Hematopoietic multipotent progenitor cell treated with erythropoietin and hydrocortisone succinate and interleukin-3 and kit ligand, for 6 days (in vitro differentiated cells): ENCODE measurements at regions not wholly inside any gene's neighbourhood (a gene's known extent, or its start where the extent isn't known, plus 50 kb on each side); places are given as distances from the start of the nearest gene placed in this dataset.

Experiments
- DNase-seq: peaks from one replicate; pipeline ENCODE4 v3.0.0-alpha.2; 2015

DNA sequence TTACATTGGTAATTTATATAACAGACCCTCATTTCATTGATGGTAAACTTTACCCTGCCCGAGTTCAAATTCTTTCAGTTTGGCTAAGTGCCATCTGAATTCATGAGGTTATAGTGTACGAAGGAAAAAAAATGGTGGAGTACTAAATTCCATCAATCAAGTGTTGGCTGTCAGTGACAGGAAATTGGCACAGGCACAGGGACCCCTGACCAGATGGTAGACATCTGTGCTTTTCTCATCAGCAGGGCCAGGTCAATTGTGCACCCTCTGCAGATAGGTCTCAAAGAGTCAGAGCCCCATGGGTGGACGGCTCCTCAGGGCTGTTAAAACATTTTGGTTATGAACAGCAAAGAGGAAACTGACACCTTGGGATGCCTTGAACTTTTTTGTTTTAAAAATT lies 439.2 kb downstream of the SETBP1 start:
- DNase-seq: no peak

DNA sequence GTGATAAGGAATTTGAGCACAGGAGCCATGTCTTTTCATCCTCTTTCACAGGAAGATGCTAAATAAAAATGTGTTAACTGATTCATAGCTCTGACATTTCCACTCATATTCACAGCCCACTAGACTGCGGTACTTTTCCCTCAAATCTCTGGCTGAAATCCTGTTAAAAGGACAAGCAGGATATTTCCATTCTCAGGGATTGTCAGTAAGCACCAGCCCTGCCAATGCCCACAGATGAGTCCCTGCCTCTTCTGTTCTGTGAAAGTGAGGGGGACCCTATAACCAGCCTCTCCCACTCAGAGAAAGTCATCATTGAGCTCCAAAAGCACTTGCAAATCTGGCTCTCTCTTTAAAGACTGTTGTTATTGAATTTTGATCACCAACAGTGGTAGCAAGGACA lies 440.5 kb downstream of the SETBP1 start:
- DNase-seq: no peak

DNA sequence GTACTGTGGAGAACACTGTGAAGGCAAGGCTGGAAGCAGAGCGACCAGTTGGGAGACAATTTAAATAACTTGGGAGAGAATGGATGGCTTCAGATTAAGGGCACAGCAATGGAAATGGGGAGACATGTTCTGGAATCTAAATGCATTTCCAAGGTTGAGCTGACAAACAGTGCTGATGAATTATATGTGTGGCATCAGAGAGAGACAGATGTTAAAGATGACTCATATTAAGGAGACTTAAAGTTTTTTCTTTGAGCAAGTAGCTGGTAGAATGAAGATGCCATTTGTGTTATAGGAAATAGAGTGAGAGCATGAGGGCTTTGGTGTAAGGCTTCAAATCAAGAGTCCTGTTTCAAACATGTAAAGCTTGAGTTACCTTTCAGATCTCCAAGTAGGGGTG lies 441.8 kb downstream of the SETBP1 start:
- DNase-seq: no peak

DNA sequence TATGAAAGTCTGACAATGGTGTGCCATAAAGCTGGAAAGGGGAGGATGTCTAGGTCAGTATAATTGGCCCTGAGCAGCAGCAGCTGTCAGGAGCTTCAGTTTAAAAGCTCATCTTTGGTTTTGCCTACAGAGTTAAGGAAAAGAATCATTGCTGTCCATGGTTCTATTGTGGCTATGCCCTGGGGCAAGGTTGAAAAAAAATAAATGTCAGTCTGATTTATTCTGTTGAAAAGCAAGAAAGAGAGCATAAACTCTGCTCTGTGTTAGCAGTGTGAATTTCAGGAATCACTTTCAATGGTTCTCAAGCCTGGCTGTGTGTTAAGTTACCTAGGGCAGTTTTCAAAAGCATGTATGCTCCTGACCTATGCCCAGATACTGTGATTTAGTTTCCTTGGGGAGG lies 446.7 kb downstream of the SETBP1 start:
- DNase-seq: no peak

GRCh38 chr18:45133276-45133675 lies 452.6 kb downstream of the SETBP1 start:
- DNase-seq: no peak

DNA sequence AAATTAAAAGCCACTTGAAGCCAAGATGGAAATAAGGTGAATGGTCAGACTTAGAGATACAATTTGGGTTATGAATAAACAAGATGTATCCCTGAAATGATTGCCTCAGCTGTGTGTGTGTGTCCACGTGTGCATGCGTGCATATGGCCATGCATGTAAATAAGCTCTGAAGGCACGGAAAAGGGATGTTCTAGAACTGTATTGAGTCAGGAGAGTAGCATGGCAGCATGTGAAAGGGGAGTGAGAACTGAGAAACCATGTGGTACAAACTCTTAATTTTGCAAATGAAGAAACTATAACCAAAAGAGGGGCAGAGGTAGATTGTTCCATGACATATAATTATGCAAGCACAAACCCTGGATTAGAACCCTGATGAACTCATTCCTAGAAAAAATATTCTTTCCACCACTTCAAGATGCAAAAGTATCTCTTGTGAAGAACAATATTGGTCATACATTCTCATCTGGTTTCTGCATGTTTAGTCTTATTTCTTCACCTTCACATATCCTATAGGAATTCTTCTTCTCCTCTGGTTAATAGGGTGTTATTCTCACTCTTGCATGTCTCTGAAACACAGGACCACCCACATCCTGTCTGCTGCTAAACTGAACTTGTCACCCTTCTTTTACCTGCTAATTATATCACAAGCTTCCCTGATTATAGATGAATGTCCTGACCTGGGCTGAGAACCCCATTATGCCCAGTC lies 455.8 kb downstream of the SETBP1 start:
- DNase-seq: no peak

GRCh38 chr18:45137087-45137419 lies 456.4 kb downstream of the SETBP1 start:
- DNase-seq: no peak

GRCh38 chr18:45139478-45139877 lies 458.8 kb downstream of the SETBP1 start:
- DNase-seq: no peak

DNA sequence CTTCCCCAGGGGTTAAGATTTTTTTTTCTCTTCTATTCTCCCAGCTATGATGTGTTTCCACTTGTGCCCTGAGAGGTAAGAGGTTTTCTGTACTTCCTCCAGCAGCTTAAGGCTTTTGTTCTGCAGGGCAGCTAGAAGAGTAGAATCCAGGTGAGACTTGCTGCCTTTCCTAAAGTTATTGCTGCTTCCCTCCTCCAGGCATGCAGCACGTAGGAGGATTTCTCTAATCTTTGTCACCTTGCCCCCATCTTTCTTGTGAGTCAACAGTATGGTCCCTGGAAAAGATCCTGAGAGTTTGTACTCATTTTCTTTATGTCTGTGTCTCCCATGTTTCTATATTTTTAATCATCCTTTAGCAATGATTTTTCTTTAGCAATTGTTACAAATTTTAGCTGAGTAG lies 462.2 kb downstream of the SETBP1 start:
- no peak for DNase-seq

GRCh38 chr18:45149712-45150111 lies 465.6 kb upstream of the SLC14A2 start:
- DNase-seq: no peak

DNA sequence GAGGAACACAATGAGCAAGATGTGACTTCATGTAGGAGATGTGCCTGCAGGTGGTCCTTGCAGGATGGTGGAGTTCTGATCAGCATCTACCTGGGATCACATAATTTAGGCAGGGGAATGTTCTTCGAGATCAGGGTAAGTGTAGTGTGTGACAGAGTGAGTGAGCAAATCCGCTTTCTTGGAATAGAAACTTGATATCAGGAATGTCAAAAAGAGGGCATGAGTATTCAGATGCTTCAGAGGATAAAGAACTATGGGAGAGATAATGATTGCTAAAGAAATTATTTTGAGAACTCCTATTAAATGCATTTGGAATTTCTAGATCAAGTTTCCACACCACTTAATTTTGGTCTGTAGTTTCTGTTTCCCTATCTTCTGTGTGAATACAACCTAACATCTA lies 463.6 kb upstream of the SLC14A2 start:
- DNase-seq: no peak

GRCh38 chr18:45155526-45155925 lies 459.8 kb upstream of the SLC14A2 start:
- DNase-seq: no peak

DNA sequence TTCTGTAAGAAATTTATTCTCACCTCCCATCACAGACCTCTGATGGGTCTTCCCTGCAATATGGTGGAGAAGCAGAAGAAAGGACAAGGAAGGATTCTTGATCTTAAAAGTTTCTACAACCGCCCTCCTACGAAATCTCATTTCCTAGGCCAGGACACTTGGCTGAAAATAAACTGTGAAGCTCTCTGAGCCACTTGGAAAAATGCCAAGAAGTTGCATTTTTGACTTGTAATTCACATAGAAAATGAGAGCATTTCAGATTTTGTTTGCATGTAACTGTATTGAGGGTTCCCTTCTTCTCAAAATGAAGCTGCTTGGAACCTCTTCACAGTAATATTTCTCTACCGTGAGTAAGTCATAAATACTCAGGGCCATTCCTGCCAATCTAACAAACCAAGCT lies 458.3 kb upstream of the SLC14A2 start:
- DNase-seq: no peak

GRCh38 chr18:45157576-45157975 lies 457.7 kb upstream of the SLC14A2 start:
- no peak for DNase-seq

DNA sequence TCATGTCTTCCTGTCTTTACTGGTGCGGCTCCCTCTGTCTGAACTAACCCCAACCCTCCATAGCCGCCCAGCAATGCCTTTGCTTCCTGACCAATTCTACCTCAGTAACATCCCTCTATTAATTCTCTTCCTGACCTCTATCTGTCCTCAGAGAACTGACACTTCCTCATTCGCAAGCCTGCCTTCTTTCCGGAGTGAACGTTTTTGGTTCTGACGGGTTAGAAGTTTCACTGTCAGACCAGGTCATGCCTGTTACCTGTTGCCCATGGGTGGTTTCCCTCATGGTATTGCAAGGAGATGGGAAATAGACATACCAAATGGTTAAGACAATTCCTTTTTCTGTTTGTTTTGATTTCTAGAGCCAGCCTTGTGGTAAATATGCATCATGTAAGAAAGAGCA lies 453.4 kb upstream of the SLC14A2 start:
- DNase-seq: peak; percentile 4

DNA sequence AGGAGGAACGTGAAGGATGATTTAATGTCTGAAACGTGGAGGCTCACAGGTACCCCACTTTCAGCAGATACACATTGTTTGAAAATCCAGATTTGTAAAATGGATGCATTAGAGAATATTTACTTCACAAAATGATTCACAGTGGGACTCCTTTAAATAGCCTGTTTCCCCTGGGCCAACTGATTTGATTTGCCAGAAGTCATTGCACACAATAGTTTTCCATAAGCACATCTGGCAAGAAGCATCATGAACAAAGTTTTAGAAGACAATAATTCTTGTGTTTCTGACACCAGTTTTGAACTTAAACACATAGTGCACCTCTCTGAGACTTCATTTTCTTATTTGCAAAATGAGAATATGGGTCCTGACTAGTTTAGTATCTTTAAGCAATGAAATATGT lies 451.4 kb upstream of the SLC14A2 start:
- DNase-seq: no peak

DNA sequence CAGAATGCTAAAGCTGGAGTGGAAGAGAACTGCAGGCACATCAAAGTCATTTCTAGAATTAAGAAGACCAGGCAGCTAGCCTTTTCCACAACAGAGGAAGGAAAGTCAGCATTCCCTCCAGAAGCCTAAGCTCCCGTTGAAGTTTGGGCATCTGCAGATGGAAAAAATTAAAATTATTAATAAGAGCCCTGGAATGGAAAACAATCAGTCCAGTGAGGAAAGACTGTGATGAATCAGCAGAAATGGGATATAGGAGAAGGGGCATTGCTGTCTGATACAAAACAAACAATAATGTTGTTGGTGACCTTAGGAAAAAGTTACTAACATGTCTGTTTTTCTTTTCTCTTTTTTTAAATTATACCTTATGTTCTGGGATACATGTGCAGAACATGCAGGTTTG lies 450.7 kb upstream of the SLC14A2 start:
- no peak for DNase-seq

DNA sequence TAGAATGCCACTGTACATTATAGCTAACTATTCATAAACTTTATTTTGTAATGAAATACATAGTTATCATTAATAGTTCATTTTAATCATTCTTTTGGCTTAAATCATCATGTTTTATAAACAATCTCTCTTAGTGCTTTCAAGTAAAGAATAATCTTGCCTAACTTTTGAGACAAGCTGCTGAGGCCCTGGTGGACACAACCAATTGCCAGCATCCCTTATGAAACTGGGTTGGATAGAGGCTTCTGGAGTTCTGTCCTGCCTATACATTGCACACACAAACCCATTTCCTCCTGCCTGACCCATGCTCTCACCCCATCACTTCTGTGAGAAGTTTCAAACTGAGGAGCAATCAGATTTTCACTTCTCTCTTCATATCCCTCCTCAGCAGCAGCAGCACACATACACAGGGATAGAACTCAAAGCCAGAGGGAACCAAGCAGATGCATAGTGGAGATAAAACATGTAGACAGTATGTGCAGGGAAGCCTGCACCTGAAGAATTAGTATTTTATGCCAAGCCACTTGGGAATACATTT lies 450.0 kb upstream of the SLC14A2 start:
- DNase-seq: no peak

GRCh38 chr18:45165871-45166270 lies 449.4 kb upstream of the SLC14A2 start:
- no peak for DNase-seq

GRCh38 chr18:45166341-45166835 lies 448.9 kb upstream of the SLC14A2 start:
- DNase-seq: no peak

DNA sequence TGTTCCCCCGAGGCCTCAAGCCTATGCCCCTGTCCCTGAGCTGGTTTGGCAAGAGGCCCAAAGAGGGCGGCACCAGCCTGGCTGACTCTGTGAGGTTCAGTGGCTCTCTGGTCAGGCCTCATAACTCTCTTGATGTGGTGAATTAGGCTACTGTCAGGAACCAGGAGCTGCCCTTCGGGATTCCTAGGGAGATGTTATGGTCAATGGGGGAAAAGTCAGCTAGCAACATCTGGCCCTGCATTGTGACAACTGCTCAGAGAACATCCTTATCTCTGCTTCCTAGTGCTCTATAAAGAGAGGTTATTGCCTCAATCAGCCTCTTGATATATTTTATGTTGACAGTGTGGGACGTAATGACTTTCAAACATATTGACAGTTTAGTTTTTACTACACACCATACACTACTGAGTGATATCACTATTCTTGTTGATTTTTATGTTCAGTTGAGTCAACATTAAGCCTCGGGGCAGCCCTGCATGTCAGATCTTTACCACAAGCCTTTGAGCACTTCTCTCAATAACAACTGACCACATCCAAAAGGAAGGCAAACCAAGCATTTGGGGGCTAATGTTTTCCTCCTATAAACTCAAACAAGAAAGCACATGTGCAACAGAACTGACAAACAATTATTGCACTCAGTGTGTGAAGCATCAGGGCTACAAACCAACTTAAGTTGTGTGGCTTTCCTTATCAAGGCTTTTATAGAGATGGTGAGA lies 448.3 kb upstream of the SLC14A2 start:
- DNase-seq: peak; percentile 20

GRCh38 chr18:45167631-45168280 lies 447.5 kb upstream of the SLC14A2 start:
- DNase-seq: no peak

DNA sequence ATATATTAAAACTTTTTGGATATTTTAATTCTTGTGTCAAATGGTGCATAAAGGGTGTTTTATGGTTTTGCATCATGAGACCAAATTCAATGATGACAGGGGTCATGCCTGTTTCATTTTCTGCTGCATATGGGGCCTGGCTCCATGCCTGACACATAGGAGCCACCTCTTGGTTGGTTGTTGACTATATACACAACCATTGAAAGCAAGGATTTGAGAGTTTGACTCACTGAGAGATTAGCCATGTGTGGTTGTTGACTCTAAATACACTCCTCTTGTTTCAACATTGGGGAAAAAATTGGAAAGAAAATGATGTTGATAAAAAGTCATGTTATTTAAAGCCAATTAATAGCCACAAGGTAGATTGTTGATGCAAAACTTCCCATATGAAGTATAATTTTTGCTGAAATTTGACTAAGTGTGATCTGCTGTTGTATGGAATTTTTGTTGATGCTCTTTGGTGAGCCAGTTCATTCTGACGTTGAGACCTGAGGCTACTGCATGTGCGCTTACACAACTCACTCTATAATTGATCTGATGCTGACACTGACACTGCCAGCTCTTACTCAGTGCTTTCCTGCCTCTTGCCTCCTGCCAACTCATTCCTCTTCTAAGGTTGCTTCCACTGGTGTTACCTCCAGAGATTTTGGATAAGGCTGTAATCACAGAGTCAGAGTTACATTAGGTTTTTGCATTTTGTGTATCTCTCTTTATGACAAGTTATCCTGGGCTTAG lies 446.2 kb upstream of the SLC14A2 start:
- DNase-seq: no peak
